Neutrophil (primary cell): ENCODE measurements at regions not wholly inside any gene's neighbourhood (a gene's known extent, or its start where the extent isn't known, plus 50 kb on each side); places are given as distances from the start of the nearest gene placed in this dataset.

Experiments
- H3K27ac ChIP-seq: fragments of 200-600 bp; sonication (generic); 2 replicates; pipeline ENCODE4 v1.5.1; 2016; ENCODE audit warnings: mild to moderate bottlenecking, moderate library complexity
- H3K27me3 ChIP-seq: fragments of 200-600 bp; sonication (generic); 2 replicates; pipeline ENCODE4 v1.6.0; 2016; ENCODE audit warnings: mild to moderate bottlenecking
- H3K36me3 ChIP-seq: fragments of 200-600 bp; sonication (generic); 2 replicates; pipeline ENCODE4 v1.5.1; 2017
- H3K4me1 ChIP-seq, 2 experiments: fragments of 200-600 bp in 1 of 2; sonication (generic) in 1 of 2; 1 replicate in 1 of 2; 2 replicates in 1 of 2; pipeline versions ENCODE4 v1.5.1 to v1.6.1; 2013 to 2016; ENCODE audit warnings: low read depth in 1 of 2, low read length in 1 of 2, mild to moderate bottlenecking in 1 of 2, moderate library complexity in 1 of 2; ENCODE audit not compliant: control insufficient read depth in 1 of 2, insufficient read depth in 1 of 2
- H3K4me3 ChIP-seq, 2 experiments: fragments of 200-600 bp in 1 of 2; sonication (generic) in 1 of 2; 1 replicate in 1 of 2; 2 replicates in 1 of 2; pipeline ENCODE4 v1.5.1; 2013 to 2016; ENCODE audit warnings: low read depth in 1 of 2, low read length in 1 of 2, mild to moderate bottlenecking in 1 of 2, moderate library complexity in 1 of 2
- H3K9me3 ChIP-seq: fragments of 200-600 bp; sonication (generic); 2 replicates; pipeline ENCODE4 v1.5.1; 2016
- TF ChIP-seq, protein P1 (sequence below): fragments of 200-600 bp; sonication (generic); IDR thresholded peaks from 2 replicates; pipeline ENCODE4 v1.5.1; 2016; ENCODE audit warnings: antibody characterized with exemption

DNA sequence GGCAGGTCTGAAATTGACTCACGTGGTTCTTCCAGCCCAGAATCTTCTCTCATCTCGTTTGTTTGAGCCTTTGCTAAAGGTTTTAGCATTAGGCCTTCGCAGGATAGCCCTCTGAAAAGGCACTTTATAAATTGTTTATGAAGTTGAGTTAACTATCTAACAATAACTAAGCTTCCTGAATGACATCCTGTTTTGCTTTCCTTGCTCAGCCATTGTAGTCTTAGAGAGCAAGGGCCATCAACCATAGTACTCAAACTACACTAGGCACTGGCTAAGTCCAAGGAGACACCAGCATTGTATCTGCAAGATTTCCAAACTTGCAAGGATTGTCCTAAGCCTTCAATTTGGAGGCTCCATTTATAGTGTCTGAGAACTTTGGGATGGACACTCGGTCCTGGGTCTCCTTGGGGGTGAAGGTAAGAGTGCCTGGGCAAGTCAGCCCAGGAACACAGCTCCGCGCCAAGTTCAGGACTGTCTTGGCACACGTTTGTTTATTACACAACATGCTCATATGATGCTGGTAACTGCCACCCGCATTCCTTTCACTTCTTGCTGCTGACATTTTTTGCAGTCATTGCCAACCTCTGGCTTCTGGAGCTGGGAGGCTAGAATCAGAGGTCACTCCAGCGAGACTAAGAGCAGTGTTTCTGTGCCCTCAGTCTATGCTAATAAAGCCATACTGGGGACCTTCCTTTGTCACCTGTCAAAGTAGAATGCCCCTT is 151.1 kb downstream of the ESM1 start:
- peak overlapping the region; percentile 59 for H3K27ac ChIP-seq

DNA sequence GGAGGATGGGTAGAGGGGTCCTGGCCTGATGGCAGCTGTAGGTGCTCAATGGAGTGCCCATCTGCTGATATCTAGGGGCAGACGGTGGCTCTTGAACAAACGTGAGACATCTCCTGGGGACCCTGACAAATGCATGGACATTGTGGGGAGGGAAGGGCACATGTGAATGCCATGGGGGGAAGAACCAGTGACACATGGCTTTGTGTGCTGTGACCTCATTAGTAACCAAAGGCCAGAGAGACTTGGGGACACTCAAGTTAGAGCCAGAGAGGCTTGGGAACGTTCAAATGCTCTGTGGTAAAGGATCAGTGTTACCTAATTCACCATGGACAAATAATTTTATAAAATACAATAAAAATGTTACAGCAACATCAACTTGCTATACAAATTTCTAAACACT is 151.8 kb downstream of the ESM1 start:
- H3K4me1 ChIP-seq, result peaks cover 18 to 36% of the 10 kb centered on the region in 2 experiments
- H3K27me3 ChIP-seq, result no peaks in the 10 kb centered on the region
- no peaks in the 10 kb centered on the region for H3K9me3 ChIP-seq
- TF ChIP-seq, protein P1, sequence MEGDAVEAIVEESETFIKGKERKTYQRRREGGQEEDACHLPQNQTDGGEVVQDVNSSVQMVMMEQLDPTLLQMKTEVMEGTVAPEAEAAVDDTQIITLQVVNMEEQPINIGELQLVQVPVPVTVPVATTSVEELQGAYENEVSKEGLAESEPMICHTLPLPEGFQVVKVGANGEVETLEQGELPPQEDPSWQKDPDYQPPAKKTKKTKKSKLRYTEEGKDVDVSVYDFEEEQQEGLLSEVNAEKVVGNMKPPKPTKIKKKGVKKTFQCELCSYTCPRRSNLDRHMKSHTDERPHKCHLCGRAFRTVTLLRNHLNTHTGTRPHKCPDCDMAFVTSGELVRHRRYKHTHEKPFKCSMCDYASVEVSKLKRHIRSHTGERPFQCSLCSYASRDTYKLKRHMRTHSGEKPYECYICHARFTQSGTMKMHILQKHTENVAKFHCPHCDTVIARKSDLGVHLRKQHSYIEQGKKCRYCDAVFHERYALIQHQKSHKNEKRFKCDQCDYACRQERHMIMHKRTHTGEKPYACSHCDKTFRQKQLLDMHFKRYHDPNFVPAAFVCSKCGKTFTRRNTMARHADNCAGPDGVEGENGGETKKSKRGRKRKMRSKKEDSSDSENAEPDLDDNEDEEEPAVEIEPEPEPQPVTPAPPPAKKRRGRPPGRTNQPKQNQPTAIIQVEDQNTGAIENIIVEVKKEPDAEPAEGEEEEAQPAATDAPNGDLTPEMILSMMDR, result no peak
- H3K27ac ChIP-seq, result peak overlapping the region; percentile 59
- H3K4me3 ChIP-seq, result no peak overlapping the region
- no peaks in the 10 kb centered on the region for H3K36me3 ChIP-seq

More for the DNA sequence above, 151.1 kb downstream of the ESM1 start:
- no peaks in the 10 kb centered on the region for H3K9me3 ChIP-seq
- TF ChIP-seq, protein P1, result no peak
- H3K4me1 ChIP-seq, result peaks cover 18 to 36% of the 10 kb centered on the region in 2 experiments
- H3K36me3 ChIP-seq, result no peaks in the 10 kb centered on the region
- no peaks in the 10 kb centered on the region for H3K27me3 ChIP-seq
- H3K4me3 ChIP-seq, result no peak overlapping the region

DNA sequence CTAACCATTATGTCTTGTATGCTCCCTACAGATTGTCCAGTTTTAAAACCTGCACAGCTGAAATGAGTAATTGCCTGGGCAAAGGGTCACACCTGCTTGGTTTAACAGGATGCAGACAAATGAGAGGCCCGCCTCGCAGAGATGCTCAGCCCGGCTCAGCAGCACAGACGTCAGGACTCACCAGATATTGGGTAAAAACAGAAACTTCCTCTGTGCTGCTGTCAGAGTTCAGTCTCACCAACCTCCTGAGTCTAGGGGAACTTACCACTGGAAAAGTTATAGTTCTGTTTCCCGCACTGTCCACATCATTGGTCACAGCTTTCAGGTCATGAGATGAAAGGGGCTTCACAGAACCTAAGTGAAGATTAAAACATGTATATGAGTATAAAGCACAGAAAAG is 152.5 kb downstream of the ESM1 start:
- Histone ChIP-seq H3K27me3 (no peaks in the 10 kb centered on the region), H3K4me3 (no peak overlapping the region), H3K27ac (peak overlapping the region; percentile 59), H3K36me3 (no peaks in the 10 kb centered on the region), H3K4me1 (peaks cover 18 to 34% of the 10 kb centered on the region in 2 experiments), H3K9me3 (no peaks in the 10 kb centered on the region)
- TF ChIP-seq, protein P1, result no peak

DNA sequence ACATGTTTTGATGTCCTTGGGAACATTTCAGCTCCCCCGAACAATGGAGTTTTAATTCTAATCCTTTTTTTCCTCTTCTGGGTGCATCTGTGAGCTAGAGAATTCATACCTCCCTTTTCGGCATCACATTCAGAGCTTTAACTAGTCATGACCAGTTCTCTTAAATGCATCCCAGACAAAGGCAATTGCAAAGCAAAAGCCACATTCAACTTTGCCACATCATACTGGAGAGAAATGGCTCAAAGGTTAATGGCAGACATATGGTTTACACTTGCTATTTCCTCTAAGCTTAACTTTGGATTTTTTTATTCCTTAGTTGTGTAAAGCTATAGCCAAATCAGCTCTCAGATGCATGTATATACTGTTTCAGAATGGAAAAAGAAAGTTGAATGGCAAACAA is 153.3 kb downstream of the ESM1 start:
- H3K36me3 ChIP-seq, result no peaks in the 10 kb centered on the region
- peaks cover 16 to 27% of the 10 kb centered on the region in 2 experiments for H3K4me1 ChIP-seq
- no peaks in the 10 kb centered on the region for H3K27me3 ChIP-seq
- H3K27ac ChIP-seq, result no peak overlapping the region
- H3K9me3 ChIP-seq, result no peaks in the 10 kb centered on the region
- TF ChIP-seq, protein P1, result no peak
- H3K4me3 ChIP-seq, result no peak overlapping the region

DNA sequence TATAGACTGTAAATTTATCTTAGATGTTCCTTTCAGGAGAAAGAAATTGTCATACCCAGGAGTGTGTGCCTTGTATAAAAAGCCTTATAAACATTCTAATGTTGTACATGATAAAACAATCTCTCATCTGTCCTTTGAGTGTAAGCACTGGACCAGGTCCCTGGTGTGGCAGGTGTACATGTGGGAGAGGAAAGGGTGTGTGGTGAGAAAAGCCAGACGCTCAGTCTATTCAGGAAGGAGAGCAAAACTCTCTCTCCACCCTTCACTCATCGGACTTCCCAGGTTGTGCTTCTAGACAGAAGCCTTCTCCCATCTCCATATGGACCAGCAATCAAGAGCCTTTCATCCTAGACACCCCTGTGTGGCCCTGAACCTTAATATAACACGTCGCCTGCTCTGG is 154.2 kb downstream of the ESM1 start:
- TF ChIP-seq, protein P1, result no peak
- no peak overlapping the region for H3K27ac ChIP-seq

More for the DNA sequence above, 154.2 kb downstream of the ESM1 start:
- H3K9me3 ChIP-seq, result no peaks in the 10 kb centered on the region
- H3K36me3 ChIP-seq, result no peaks in the 10 kb centered on the region
- no peaks in the 10 kb centered on the region for H3K27me3 ChIP-seq
- H3K4me1 ChIP-seq, result peaks cover 10 to 20% of the 10 kb centered on the region in 2 experiments
- no peak overlapping the region for H3K4me3 ChIP-seq
